K562 (cell line): ENCODE measurements at regions not wholly inside any gene's neighbourhood (a gene's known extent, or its start where the extent isn't known, plus 50 kb on each side); places are given as distances from the start of the nearest gene placed in this dataset.

Experiments
- ATAC-seq: fragments of 200-7000 bp; cut with Tn5 transposase; 3 replicates; pipeline ENCODE4 v1.9.1; 2020; ENCODE audit warnings: moderate library complexity
- BruUV-seq: library from RNA; stranded (reverse); fragments of 400-500 nt; replicated peaks from 2 replicates; lab custom pipeline; 2021; lab: Mats Ljungman, UMichigan
- CTCF ChIA-PET: fragments of 300-600 bp; formaldehyde crosslinking; extraction: SDS; loops from one replicate; lab custom pipeline; 2021; ENCODE audit warnings: low intra/inter-chr PET ratio; lab: Yijun Ruan, JAX
- POLR2A ChIA-PET: fragments of 300-600, 350-650 bp; sonication (Branson Sonifier 250); formaldehyde crosslinking; extraction: SDS; loops from one replicate; lab custom pipeline; 2021; ENCODE audit warnings: antibody characterized with exemption, inconsistent platforms; lab: Yijun Ruan, JAX
- DNase-seq, 4 experiments: peaks; one replicate each; pipeline versions ENCODE4 v3.0.0 to v3.0.0-alpha.2; 2011 to 2018; ENCODE audit warnings: low spot score in 3 of 4, mixed read lengths in 3 of 4; ENCODE audit errors: extremely low read depth in 1 of 4
- FAIRE-seq: peaks from 2 replicates; lab custom pipeline; 2011; peaks lifted over from hg19 to GRCh38; lab: Jason Lieb, UNC
- H2AFZ ChIP-seq: 2 replicates; pipeline ENCODE4 v1.6.0; 2011; ENCODE audit warnings: low read depth, low read length, control low read depth, inconsistent platforms
- H3K27ac ChIP-seq: fragments of 200-600 bp; 3 replicates; pipeline ENCODE4 v1.8.0; 2011; ENCODE audit warnings: low read depth, mild to moderate bottlenecking, control low read depth, inconsistent platforms, low read length, moderate library complexity, mixed read lengths; ENCODE audit errors: extremely low read depth
- H3K27me3 ChIP-seq, 2 experiments: fragments of 300-600 bp in 1 of 2; 2 replicates in 1 of 2; 3 replicates in 1 of 2; pipeline versions ENCODE4 v1.6.0 to v1.8.0; 2011; ENCODE audit warnings: inconsistent platforms in 2 of 2, low read length in 2 of 2, mild to moderate bottlenecking in 1 of 2, mixed read lengths in 1 of 2, moderate library complexity in 1 of 2; ENCODE audit not compliant: control insufficient read depth in 2 of 2, insufficient read depth in 2 of 2
- H3K36me3 ChIP-seq: fragments of 300-600 bp; 3 replicates; pipeline ENCODE4 v1.8.0; 2011; ENCODE audit warnings: mild to moderate bottlenecking, low read length, inconsistent platforms; ENCODE audit not compliant: control insufficient read depth, insufficient read depth
- H3K4me1 ChIP-seq, 2 experiments: fragments of 200-600 bp in 1 of 2; replicated peaks in 1 of 2; 2 replicates in 1 of 2; 3 replicates in 1 of 2; pipeline versions ENCODE4 v1.5.1 to v1.8.0; 2011; ENCODE audit warnings: inconsistent platforms in 2 of 2, low read length in 2 of 2, mild to moderate bottlenecking in 1 of 2, mixed read lengths in 1 of 2, moderate library complexity in 1 of 2; ENCODE audit not compliant: control insufficient read depth in 2 of 2, insufficient read depth in 2 of 2
- H3K4me2 ChIP-seq: 2 replicates; pipeline ENCODE4 v1.6.1; 2011; ENCODE audit warnings: low read length, control low read depth, inconsistent platforms, mixed read lengths; ENCODE audit not compliant: insufficient read depth
- H3K4me3 ChIP-seq: fragments of 200-600 bp; sonication (generic), shearing (Covaris generic); 2 replicates; pipeline ENCODE4 v1.5.1; 2016; ENCODE audit warnings: control low read depth, inconsistent platforms
- H3K79me2 ChIP-seq: fragments of 200-600 bp; 3 replicates; pipeline ENCODE4 v1.8.0; 2011; ENCODE audit warnings: low read length, inconsistent platforms; ENCODE audit not compliant: control insufficient read depth, insufficient read depth
- H3K9ac ChIP-seq, 2 experiments: 2 replicates each; pipeline versions ENCODE4 v1.6.0 to v1.6.1; 2011; ENCODE audit warnings: low read depth in 2 of 2, low read length in 2 of 2, control low read depth in 1 of 2, inconsistent platforms in 1 of 2, mild to moderate bottlenecking in 1 of 2, mixed read lengths in 1 of 2; ENCODE audit not compliant: insufficient read depth in 1 of 2
- H3K9me1 ChIP-seq: one replicate; pipeline ENCODE4 v1.6.0; 2011; ENCODE audit warnings: inconsistent platforms, mild to moderate bottlenecking, low read length, moderate library complexity; ENCODE audit not compliant: control insufficient read depth, insufficient read depth
- H3K9me3 ChIP-seq: replicated peaks from 2 replicates; pipeline ENCODE4 v1.5.1; 2011; ENCODE audit warnings: low read depth, low read length, inconsistent platforms; ENCODE audit not compliant: control insufficient read depth, insufficient read depth
- H4K20me1 ChIP-seq: replicated peaks from 2 replicates; pipeline ENCODE4 v1.6.1; 2011; ENCODE audit warnings: low read length, inconsistent platforms, mixed read lengths; ENCODE audit not compliant: control insufficient read depth, insufficient read depth
- ATF4 ChIP-seq: fragments of 450-650 bp; formaldehyde crosslinking; IDR thresholded peaks from 2 replicates; pipeline ENCODE4 v1.4.0; 2022; ENCODE audit warnings: mild to moderate bottlenecking, moderate library complexity
- BDP1 ChIP-seq: IDR thresholded peaks from 3 replicates; pipeline ENCODE4 v1.6.1; 2011; ENCODE audit not compliant: insufficient read length, insufficient read depth
- BRF1 ChIP-seq: IDR thresholded peaks from 3 replicates; pipeline ENCODE4 v1.6.1; 2011; ENCODE audit warnings: borderline replicate concordance, mild to moderate bottlenecking; ENCODE audit not compliant: insufficient read length; ENCODE audit errors: extremely low read depth
- FOXP1 ChIP-seq: sonication (generic); formaldehyde crosslinking; IDR thresholded peaks from 2 replicates; pipeline ENCODE4 v1.8.0; 2022; ENCODE audit warnings: mild to moderate bottlenecking, missing genetic modification reagents
- HNRNPH1 ChIP-seq: fragments of 200-400 bp; formaldehyde crosslinking; optimal IDR thresholded peaks from 2 replicates; pipeline ENCODE3; 2017; ENCODE audit warnings: low read depth, mild to moderate bottlenecking, low read length, moderate library complexity
- HNRNPK ChIP-seq: fragments of 200-400 bp; formaldehyde crosslinking; IDR thresholded peaks from one replicate; pipeline ENCODE4 v1.6.1; 2018; ENCODE audit warnings: mild to moderate bottlenecking, low read depth, low read length; ENCODE audit not compliant: poor library complexity, severe bottlenecking
- MTF1 ChIP-seq: fragments of 250-450 bp; sonication (Bioruptor Pico); IDR thresholded peaks from 2 replicates; pipeline ENCODE4 v1.9.0; 2021; ENCODE audit warnings: moderate library complexity, mild to moderate bottlenecking, inconsistent platforms, borderline replicate concordance
- NUFIP1 ChIP-seq: fragments of 450-650 bp; IDR thresholded peaks from 2 replicates; pipeline ENCODE4 v1.6.1; 2018; ENCODE audit not compliant: partially characterized antibody
- ZEB2 ChIP-seq: fragments of 450-650 bp; IDR thresholded peaks from 2 replicates; pipeline ENCODE4 v1.6.1; 2016
- ZNF212 ChIP-seq: fragments of 450-650 bp; formaldehyde crosslinking; IDR thresholded peaks from 2 replicates; pipeline ENCODE4 v1.4.0; 2020; ENCODE audit warnings: mild to moderate bottlenecking
- WGBS: fragments of 100-300 bp; shearing (Covaris generic); methylation state at CpG from one replicate; pipeline ENCODE4 v1.1.6; 2016; ENCODE audit warnings: low coverage, mixed read lengths; ENCODE audit not compliant: insufficient coverage; ENCODE audit errors: missing lambda C conversion rate; 5-methylcytosine and 5-hydroxymethylcytosine counted together
- in situ Hi-C: fragments of 300-500 bp; cut with MboI; formaldehyde crosslinking; loops from 4 replicates; pipeline ENCODE4 v1.15.0; 2018; ENCODE audit warnings: inconsistent platforms, mixed read lengths
- intact Hi-C: fragments of 100-400 bp; cut with micrococcal nuclease; formaldehyde crosslinking; loops from 2 replicates; pipeline ENCODE4 v1.14.2; 2022
- TF ChIP-seq, protein P1 (sequence below): fragments of 450-650 bp; IDR thresholded peaks from 2 replicates; pipeline ENCODE4 v1.6.1; 2017; ENCODE audit warnings: mild to moderate bottlenecking, moderate library complexity
- TF ChIP-seq, protein P2 (sequence below): IDR thresholded peaks from 2 replicates; pipeline ENCODE4 v1.6.1; 2011; ENCODE audit not compliant: insufficient read length; ENCODE audit errors: extremely low read depth

DNA sequence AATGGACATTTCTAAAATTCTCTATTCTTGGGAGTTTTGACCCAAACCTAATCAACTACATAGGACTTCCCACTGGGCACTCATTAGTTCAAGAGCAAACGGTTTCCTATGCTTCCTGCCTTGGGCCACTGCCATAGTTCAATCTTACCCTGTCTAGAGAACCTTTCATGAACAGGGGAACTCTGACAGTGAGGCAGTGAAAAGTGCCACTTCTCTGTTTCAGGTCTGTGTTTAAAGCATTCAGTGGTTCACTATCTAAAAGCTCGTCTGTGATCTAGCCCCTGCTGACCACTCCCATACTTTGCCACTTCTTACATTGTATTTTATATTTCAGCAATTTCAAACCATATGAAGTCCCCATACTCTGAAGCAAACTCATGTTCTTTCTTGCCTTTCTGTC is 122.7 kb upstream of the IGF1 start:
- no TSS peak for BruUV-seq
- Histone ChIP-seq H3K4me1 (no peaks in the 10 kb centered on the region), H3K79me2 (no peaks in the 10 kb centered on the region), H3K9me3 (no peaks in the 10 kb centered on the region), H3K27ac (no peak overlapping the region), H3K4me2 (no peak overlapping the region), H3K9me1 (no peaks in the 10 kb centered on the region), H3K36me3 (no peaks in the 10 kb centered on the region), H3K27me3 (no peaks in the 10 kb centered on the region; a peak in 1 of 5 replicates), H4K20me1 (no peaks in the 10 kb centered on the region), H3K9ac (no peak overlapping the region), H3K4me3 (no peak overlapping the region), H2AFZ (no peak overlapping the region)
- intact Hi-C loops: no loop called here
- no peak for DNase-seq
- no peak for ATAC-seq
- 0% methylated on average over 2 of the region's 2 CpGs for WGBS
- ChIA-PET CTCF (no interaction called here), POLR2A (no interaction called here)
- FAIRE-seq: no peak
- TF ChIP-seq, protein P1, sequence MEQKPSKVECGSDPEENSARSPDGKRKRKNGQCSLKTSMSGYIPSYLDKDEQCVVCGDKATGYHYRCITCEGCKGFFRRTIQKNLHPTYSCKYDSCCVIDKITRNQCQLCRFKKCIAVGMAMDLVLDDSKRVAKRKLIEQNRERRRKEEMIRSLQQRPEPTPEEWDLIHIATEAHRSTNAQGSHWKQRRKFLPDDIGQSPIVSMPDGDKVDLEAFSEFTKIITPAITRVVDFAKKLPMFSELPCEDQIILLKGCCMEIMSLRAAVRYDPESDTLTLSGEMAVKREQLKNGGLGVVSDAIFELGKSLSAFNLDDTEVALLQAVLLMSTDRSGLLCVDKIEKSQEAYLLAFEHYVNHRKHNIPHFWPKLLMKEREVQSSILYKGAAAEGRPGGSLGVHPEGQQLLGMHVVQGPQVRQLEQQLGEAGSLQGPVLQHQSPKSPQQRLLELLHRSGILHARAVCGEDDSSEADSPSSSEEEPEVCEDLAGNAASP: no peak
- TF ChIP-seq, protein P2, sequence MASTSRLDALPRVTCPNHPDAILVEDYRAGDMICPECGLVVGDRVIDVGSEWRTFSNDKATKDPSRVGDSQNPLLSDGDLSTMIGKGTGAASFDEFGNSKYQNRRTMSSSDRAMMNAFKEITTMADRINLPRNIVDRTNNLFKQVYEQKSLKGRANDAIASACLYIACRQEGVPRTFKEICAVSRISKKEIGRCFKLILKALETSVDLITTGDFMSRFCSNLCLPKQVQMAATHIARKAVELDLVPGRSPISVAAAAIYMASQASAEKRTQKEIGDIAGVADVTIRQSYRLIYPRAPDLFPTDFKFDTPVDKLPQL: no peak
- TF ChIP-seq NUFIP1: no peak
- TF ChIP-seq ATF4: no peak
- TF ChIP-seq HNRNPH1: no peak
- no peak for TF ChIP-seq HNRNPK
- no peak for TF ChIP-seq ZEB2
- no peak for TF ChIP-seq ZNF212 (CRISPR knock-in tag)
- TF ChIP-seq FOXP1 (CRISPR knock-in tag): no peak
- no peak for TF ChIP-seq BDP1
- TF ChIP-seq MTF1 (CRISPR knock-in tag): no peak
- TF ChIP-seq BRF1: no peak
- in situ Hi-C loops: no loop called here
